DND-41 (cell line): ENCODE measurements at regions not wholly inside any gene's neighbourhood (a gene's known extent, or its start where the extent isn't known, plus 50 kb on each side); places are given as distances from the start of the nearest gene placed in this dataset.

Experiments used
- EZH2 ChIP-seq: IDR thresholded peaks from 3 replicates; pipeline ENCODE4 v1.6.1; 2012; ENCODE audit warnings: borderline replicate concordance, low read depth, mild to moderate bottlenecking, moderate library complexity, low read length, inconsistent platforms; ENCODE audit not compliant: severe bottlenecking
- TF ChIP-seq, protein P1 (sequence below): IDR thresholded peaks from 2 replicates; pipeline ENCODE4 v1.5.1; 2012; ENCODE audit warnings: borderline replicate concordance, low read length, moderate library complexity, mild to moderate bottlenecking; ENCODE audit not compliant: poor library complexity, severe bottlenecking; ENCODE audit errors: extremely low read depth

DNA sequence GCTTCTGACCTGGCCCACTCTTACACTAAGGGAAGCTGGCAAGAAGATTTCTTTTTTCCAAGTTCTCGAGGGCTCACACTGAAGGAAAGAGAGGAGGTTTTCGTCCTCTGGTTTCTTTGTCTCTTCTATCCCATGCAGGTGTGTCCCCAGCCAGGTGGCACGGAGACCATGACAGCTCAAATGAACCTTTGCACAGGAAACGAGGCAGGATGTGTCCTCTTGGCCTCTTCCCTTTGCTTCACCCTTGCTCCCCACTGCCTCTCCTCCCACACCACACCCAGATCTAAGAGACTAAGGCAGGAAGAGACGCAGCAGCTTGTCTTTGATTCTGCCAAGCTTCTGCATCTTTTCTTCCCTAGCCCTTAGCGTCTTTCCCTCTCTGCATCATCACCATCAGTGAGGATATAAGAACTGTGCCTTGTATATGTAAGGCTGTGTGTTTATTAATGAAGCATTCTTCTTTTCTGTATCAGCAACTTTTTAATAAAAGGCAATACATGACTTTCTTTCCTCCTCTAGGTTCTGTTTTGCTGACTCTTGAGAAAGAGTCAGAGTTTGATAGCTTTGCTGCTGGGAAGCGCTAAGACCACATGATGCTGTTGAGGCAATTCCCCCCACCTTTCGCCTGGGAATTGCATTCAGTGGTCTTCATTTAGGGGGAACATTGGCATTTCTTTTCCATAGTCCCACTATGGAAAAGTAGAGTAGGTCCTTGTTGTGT, 56.0 kb upstream of the PARVA start:
- TF ChIP-seq, protein P1, sequence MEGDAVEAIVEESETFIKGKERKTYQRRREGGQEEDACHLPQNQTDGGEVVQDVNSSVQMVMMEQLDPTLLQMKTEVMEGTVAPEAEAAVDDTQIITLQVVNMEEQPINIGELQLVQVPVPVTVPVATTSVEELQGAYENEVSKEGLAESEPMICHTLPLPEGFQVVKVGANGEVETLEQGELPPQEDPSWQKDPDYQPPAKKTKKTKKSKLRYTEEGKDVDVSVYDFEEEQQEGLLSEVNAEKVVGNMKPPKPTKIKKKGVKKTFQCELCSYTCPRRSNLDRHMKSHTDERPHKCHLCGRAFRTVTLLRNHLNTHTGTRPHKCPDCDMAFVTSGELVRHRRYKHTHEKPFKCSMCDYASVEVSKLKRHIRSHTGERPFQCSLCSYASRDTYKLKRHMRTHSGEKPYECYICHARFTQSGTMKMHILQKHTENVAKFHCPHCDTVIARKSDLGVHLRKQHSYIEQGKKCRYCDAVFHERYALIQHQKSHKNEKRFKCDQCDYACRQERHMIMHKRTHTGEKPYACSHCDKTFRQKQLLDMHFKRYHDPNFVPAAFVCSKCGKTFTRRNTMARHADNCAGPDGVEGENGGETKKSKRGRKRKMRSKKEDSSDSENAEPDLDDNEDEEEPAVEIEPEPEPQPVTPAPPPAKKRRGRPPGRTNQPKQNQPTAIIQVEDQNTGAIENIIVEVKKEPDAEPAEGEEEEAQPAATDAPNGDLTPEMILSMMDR = no peak
- TF ChIP-seq EZH2 = no peak
